A673 (cell line): ENCODE measurements at regions not wholly inside any gene's neighbourhood (a gene's known extent, or its start where the extent isn't known, plus 50 kb on each side); places are given as distances from the start of the nearest gene placed in this dataset.

Source experiments
- EZH2 ChIP-seq: fragments of 200-600 bp; sonication (generic); IDR thresholded peaks from 2 replicates; pipeline ENCODE4 v1.6.1; 2017; ENCODE audit warnings: borderline replicate concordance, low read depth, mild to moderate bottlenecking, mixed read lengths, antibody characterized with exemption, low read length; ENCODE audit not compliant: poor library complexity, severe bottlenecking
- TF ChIP-seq, protein P1 (sequence below): fragments of 300-800, 200-600 bp; sonication (generic); conservative IDR thresholded peaks from 2 replicates; pipeline ENCODE4 v1.5.1; 2017; ENCODE audit warnings: low read depth, mild to moderate bottlenecking, antibody characterized with exemption, low read length, moderate library complexity, mixed read lengths

GRCh38 chr12:41881891-41882805 is 262.5 kb downstream of the GXYLT1 start:
- TF ChIP-seq, protein P1, sequence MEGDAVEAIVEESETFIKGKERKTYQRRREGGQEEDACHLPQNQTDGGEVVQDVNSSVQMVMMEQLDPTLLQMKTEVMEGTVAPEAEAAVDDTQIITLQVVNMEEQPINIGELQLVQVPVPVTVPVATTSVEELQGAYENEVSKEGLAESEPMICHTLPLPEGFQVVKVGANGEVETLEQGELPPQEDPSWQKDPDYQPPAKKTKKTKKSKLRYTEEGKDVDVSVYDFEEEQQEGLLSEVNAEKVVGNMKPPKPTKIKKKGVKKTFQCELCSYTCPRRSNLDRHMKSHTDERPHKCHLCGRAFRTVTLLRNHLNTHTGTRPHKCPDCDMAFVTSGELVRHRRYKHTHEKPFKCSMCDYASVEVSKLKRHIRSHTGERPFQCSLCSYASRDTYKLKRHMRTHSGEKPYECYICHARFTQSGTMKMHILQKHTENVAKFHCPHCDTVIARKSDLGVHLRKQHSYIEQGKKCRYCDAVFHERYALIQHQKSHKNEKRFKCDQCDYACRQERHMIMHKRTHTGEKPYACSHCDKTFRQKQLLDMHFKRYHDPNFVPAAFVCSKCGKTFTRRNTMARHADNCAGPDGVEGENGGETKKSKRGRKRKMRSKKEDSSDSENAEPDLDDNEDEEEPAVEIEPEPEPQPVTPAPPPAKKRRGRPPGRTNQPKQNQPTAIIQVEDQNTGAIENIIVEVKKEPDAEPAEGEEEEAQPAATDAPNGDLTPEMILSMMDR, result no peak
- no peak for TF ChIP-seq EZH2
